ENCODE measurements at regions not wholly inside any gene's neighbourhood (a gene's known extent, or its start where the extent isn't known, plus 50 kb on each side); places are given as distances from the start of the nearest gene placed in this dataset.

GRCh38 chr18:77905449-77906055 lies 655.9 kb downstream of the GALR1 start:
- TF ChIP-seq FOXP2 (optimal IDR thresholded peaks at IDR 0.05; ENCODE audit: borderline replicate concordance, extremely low read depth, extremely low read length, insufficient read depth) (no peak), TAF1 (IDR thresholded peaks at IDR 0.05; ENCODE audit: borderline replicate concordance, insufficient read depth, low read length) (no peak), POLR2AphosphoS5 (IDR thresholded peaks at IDR 0.05; ENCODE audit: low read depth, low read length) (no peak), SIN3A (IDR thresholded peaks at IDR 0.05; ENCODE audit: borderline replicate concordance, insufficient read depth, low read length) (no peak)
- TF ChIP-seq, protein P1, sequence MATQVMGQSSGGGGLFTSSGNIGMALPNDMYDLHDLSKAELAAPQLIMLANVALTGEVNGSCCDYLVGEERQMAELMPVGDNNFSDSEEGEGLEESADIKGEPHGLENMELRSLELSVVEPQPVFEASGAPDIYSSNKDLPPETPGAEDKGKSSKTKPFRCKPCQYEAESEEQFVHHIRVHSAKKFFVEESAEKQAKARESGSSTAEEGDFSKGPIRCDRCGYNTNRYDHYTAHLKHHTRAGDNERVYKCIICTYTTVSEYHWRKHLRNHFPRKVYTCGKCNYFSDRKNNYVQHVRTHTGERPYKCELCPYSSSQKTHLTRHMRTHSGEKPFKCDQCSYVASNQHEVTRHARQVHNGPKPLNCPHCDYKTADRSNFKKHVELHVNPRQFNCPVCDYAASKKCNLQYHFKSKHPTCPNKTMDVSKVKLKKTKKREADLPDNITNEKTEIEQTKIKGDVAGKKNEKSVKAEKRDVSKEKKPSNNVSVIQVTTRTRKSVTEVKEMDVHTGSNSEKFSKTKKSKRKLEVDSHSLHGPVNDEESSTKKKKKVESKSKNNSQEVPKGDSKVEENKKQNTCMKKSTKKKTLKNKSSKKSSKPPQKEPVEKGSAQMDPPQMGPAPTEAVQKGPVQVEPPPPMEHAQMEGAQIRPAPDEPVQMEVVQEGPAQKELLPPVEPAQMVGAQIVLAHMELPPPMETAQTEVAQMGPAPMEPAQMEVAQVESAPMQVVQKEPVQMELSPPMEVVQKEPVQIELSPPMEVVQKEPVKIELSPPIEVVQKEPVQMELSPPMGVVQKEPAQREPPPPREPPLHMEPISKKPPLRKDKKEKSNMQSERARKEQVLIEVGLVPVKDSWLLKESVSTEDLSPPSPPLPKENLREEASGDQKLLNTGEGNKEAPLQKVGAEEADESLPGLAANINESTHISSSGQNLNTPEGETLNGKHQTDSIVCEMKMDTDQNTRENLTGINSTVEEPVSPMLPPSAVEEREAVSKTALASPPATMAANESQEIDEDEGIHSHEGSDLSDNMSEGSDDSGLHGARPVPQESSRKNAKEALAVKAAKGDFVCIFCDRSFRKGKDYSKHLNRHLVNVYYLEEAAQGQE (IDR thresholded peaks at IDR 0.05; ENCODE audit: insufficient read depth in 1 of 2, low read depth in 2 of 2, low read length in 2 of 2) = no peak

GRCh38 chr18:77906103-77906892 lies 656.6 kb downstream of the GALR1 start:
- TF ChIP-seq, protein P1 (IDR thresholded peaks at IDR 0.05; ENCODE audit: insufficient read depth in 1 of 2, low read depth in 2 of 2, low read length in 2 of 2) = no peak
- TF ChIP-seq POLR2AphosphoS5 (IDR thresholded peaks at IDR 0.05; ENCODE audit: low read depth, low read length) = no peak
- no peak for TF ChIP-seq SIN3A (IDR thresholded peaks at IDR 0.05; ENCODE audit: borderline replicate concordance, insufficient read depth, low read length)
- no peak for TF ChIP-seq FOXP2 (optimal IDR thresholded peaks at IDR 0.05; ENCODE audit: borderline replicate concordance, extremely low read depth, extremely low read length, insufficient read depth)
- TF ChIP-seq TAF1 (IDR thresholded peaks at IDR 0.05; ENCODE audit: borderline replicate concordance, insufficient read depth, low read length) = no peak

DNA sequence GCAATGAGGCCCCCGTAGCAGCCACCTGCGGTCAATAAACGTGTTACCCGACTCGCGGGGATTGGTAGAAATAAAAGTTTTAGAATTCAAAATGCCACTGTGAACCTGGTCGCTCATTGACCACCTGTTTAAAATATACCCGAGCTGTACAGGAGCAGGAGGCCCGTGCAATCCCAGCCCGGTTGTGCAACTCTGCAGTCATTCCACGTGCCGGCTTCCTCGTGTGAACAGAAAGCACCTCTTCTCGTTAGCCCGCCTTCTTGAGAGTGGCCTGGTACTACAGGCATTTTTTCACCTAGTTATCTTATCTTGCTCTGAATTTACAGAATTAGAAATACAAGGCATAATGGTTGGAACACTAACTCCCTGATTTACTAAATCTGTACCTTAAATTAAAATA lies 660.7 kb downstream of the GALR1 start:
- no peak for TF ChIP-seq SIN3A (IDR thresholded peaks at IDR 0.05; ENCODE audit: borderline replicate concordance, insufficient read depth, low read length)
- TF ChIP-seq TAF1 (IDR thresholded peaks at IDR 0.05; ENCODE audit: borderline replicate concordance, insufficient read depth, low read length) = no peak
- TF ChIP-seq, protein P1 (IDR thresholded peaks at IDR 0.05; ENCODE audit: insufficient read depth in 1 of 2, low read depth in 2 of 2, low read length in 2 of 2) = no peak
- no peak for TF ChIP-seq POLR2AphosphoS5 (IDR thresholded peaks at IDR 0.05; ENCODE audit: low read depth, low read length)
- no peak for TF ChIP-seq FOXP2 (optimal IDR thresholded peaks at IDR 0.05; ENCODE audit: borderline replicate concordance, extremely low read depth, extremely low read length, insufficient read depth)

DNA sequence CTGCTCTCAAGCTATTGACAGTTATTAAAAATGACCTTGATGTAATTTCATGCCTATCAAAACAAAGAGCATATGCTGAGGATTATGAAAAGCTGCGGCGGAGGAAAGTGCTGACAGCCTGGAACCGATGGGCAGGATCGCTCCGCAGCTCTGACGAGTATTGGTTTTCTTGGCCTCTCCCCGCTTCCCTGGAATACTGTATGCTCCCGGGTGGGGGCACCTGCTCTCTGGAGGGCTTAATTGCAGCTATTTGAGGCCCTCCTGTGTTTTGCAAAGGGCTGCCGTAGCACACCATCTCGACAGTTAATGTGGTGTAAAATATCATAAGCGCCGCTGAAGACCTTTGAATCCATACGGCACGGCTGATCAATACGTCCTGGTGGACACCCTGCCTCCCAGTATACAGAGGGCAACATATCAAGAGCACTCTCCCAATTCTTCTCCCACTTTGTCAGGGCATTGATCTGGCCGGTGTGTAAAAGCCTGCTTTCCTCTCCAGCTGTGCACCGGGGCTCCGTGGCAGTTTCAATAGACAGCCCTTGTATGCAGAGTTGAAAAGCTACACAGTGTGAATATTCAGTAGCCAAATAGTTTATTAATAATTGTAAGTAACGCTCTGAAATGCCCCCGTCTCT lies 662.4 kb downstream of the GALR1 start:
- TF ChIP-seq POLR2AphosphoS5 (IDR thresholded peaks at IDR 0.05; ENCODE audit: low read depth, low read length) (no peak), FOXP2 (optimal IDR thresholded peaks at IDR 0.05; ENCODE audit: borderline replicate concordance, extremely low read depth, extremely low read length, insufficient read depth) (no peak), TAF1 (IDR thresholded peaks at IDR 0.05; ENCODE audit: borderline replicate concordance, insufficient read depth, low read length) (no peak), SIN3A (IDR thresholded peaks at IDR 0.05; ENCODE audit: borderline replicate concordance, insufficient read depth, low read length) (no peak)
- TF ChIP-seq, protein P1 (IDR thresholded peaks at IDR 0.05; ENCODE audit: insufficient read depth in 1 of 2, low read depth in 2 of 2, low read length in 2 of 2) = no peak
